KMS-11 (cell line): ENCODE measurements at regions not wholly inside any gene's neighbourhood (a gene's known extent, or its start where the extent isn't known, plus 50 kb on each side); places are given as distances from the start of the nearest gene placed in this dataset.
"Not testable (repeated sequence)": the region's sequence is repeated elsewhere in the genome, so short reads cannot be mapped to it uniquely, and the experiment has no call there.

Experiments used
- H2AFZ ChIP-seq: fragments of 200-600 bp; sonication (generic); 2 replicates; pipeline ENCODE4 v1.6.1; 2016; ENCODE audit warnings: antibody characterized with exemption, mixed run types, low read depth
- H3K27ac ChIP-seq: fragments of 200-600 bp; sonication (generic); 2 replicates; pipeline ENCODE4 v1.6.1; 2016; ENCODE audit warnings: mild to moderate bottlenecking, mixed run types
- H3K27me3 ChIP-seq: fragments of 200-600 bp; sonication (generic); 2 replicates; pipeline ENCODE4 v1.6.1; 2017; ENCODE audit warnings: mild to moderate bottlenecking, low read depth, mixed run types, moderate library complexity; ENCODE audit not compliant: insufficient read depth
- H3K36me3 ChIP-seq: fragments of 200-600 bp; sonication (generic); 2 replicates; pipeline ENCODE4 v1.6.1; 2017; ENCODE audit warnings: mild to moderate bottlenecking, mixed run types; ENCODE audit not compliant: insufficient read depth
- H3K4me1 ChIP-seq: fragments of 200-600 bp; sonication (generic); 2 replicates; pipeline ENCODE4 v1.6.1; 2016; ENCODE audit warnings: mild to moderate bottlenecking, low read depth, mixed run types; ENCODE audit not compliant: poor library complexity, severe bottlenecking
- H3K4me2 ChIP-seq: fragments of 200-600 bp; sonication (generic); 2 replicates; pipeline ENCODE4 v1.7.0; 2016; ENCODE audit warnings: mild to moderate bottlenecking, mixed run types
- H3K4me3 ChIP-seq: fragments of 200-600 bp; sonication (generic); IDR thresholded peaks from 2 replicates; pipeline ENCODE4 v1.6.1; 2017; ENCODE audit warnings: low read depth, low read length, mixed read lengths; ENCODE audit not compliant: insufficient read depth
- H3K79me2 ChIP-seq: fragments of 200-600 bp; sonication (generic); 2 replicates; pipeline ENCODE4 v1.6.1; 2016; ENCODE audit warnings: low read depth, mixed run types; ENCODE audit not compliant: insufficient read depth
- H3K9ac ChIP-seq: fragments of 200-600 bp; sonication (generic); 2 replicates; pipeline ENCODE4 v1.6.1; 2016; ENCODE audit warnings: mild to moderate bottlenecking, mixed run types
- H4K20me1 ChIP-seq: fragments of 200-600 bp; sonication (generic); 2 replicates; pipeline ENCODE4 v1.6.1; 2016; ENCODE audit warnings: mild to moderate bottlenecking, mixed run types; ENCODE audit not compliant: insufficient read depth
- CTCF ChIP-seq: fragments of 200-600 bp; sonication (generic); conservative IDR thresholded peaks from 2 replicates; pipeline ENCODE4 v1.6.1; 2017; ENCODE audit warnings: low read depth, mild to moderate bottlenecking, antibody characterized with exemption, low read length, moderate library complexity, mixed read lengths

DNA sequence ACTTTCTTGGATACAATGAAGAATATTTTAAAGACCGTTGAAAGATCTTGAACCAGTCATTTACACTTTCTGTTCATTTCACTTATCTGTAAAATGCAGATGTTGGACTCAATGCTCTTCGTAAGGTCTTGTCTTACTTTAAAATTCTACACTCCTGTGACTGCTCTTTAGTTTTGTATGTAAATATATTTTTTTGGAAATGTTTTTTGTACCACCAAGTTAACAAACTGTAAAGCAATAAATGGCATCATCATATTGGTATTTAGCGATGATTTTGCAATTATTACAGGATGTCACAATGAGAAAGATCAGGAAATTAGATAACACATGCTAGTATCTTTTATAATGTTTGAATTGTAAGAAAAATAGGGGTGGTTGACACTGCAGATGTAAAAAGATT, 80.8 kb upstream of the GNAQ start:
- no peak for TF ChIP-seq CTCF
- Histone ChIP-seq H3K9ac (no peak overlapping the region), H2AFZ (no peak overlapping the region), H3K36me3 (no peaks in the 10 kb centered on the region), H3K4me2 (no peak overlapping the region), H3K4me1 (no peaks in the 10 kb centered on the region), H4K20me1 (no peaks in the 10 kb centered on the region), H3K27me3 (no peaks in the 10 kb centered on the region), H3K27ac (no peak overlapping the region), H3K4me3 (no peak overlapping the region), H3K79me2 (no peaks in the 10 kb centered on the region)

- Histone ChIP-seq H3K27ac (no peak overlapping the region), H3K36me3 (no peaks in the 10 kb centered on the region), H3K4me3 (no peak overlapping the region), H2AFZ (no peak overlapping the region), H3K4me2 (no peak overlapping the region), H3K4me1 (no peaks in the 10 kb centered on the region), H3K27me3 (no peaks in the 10 kb centered on the region), H3K79me2 (no peaks in the 10 kb centered on the region), H4K20me1 (no peaks in the 10 kb centered on the region), H3K9ac (no peak overlapping the region)
- TF ChIP-seq CTCF = no peak
These were observed 80.4 kb upstream of the GNAQ start for GRCh38 chr9:78112004-78112403.

DNA sequence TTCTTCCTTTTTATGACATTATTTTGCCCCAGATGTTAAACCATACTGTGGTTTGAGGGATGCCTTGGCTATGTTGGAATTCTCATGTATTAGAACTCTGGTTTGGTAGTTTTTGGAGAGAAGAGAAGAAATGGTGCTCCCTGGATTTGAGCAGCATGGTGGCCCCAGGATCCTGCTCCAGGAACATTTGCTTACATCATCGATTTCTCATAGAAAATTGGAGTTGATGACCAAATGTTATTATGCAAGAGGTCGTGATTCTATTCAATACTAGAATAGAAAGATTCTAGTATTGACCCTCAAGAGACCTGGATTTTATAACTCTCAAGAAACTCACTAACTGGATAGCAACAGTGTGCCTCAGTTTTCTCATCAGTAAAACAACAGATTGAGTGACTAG, 77.5 kb upstream of the GNAQ start:
- Histone ChIP-seq H4K20me1 (no peaks in the 10 kb centered on the region), H3K4me2 (no peak overlapping the region), H3K4me3 (no peak overlapping the region), H3K27me3 (no peaks in the 10 kb centered on the region), H3K9ac (no peak overlapping the region), H3K27ac (no peak overlapping the region), H3K4me1 (no peaks in the 10 kb centered on the region), H3K36me3 (no peaks in the 10 kb centered on the region), H2AFZ (no peak overlapping the region), H3K79me2 (no peaks in the 10 kb centered on the region)
- no peak for TF ChIP-seq CTCF

GRCh38 chr9:78106586-78106985, 75.0 kb upstream of the GNAQ start:
- not testable (repeated sequence) for H3K79me2 ChIP-seq, H3K4me2 ChIP-seq, H3K4me3 ChIP-seq, H2AFZ ChIP-seq, H3K27ac ChIP-seq, H3K36me3 ChIP-seq, H3K9ac ChIP-seq, H3K4me1 ChIP-seq, H3K27me3 ChIP-seq, H4K20me1 ChIP-seq

DNA sequence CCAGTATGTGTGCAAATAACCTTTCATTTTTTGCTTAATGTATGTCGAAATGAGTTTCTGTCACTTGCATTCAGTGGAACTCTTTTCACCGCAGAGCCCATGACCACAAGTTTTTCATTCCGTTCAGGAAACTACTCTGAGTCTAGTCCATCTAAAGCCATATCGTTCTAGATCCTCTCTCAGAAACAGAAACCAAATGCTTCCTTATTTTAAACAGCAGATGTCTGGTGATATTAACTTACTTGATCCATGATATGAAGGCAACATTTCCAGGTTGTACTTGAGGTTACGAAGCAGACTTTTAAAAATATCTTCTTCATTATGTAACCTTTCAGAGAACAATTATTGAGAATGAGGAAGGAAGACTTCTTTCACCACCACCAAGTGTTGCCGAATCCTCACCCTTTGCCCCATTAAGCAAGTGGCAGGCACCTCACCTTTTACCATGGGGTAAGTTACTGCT, 72.4 kb upstream of the GNAQ start:
- no peak overlapping the region for H2AFZ ChIP-seq
- H3K4me3 ChIP-seq = no peak overlapping the region
- H4K20me1 ChIP-seq = no peaks in the 10 kb centered on the region
- TF ChIP-seq CTCF = no peak
- no peaks in the 10 kb centered on the region for H3K4me1 ChIP-seq
- H3K9ac ChIP-seq = no peak overlapping the region
- H3K36me3 ChIP-seq = no peaks in the 10 kb centered on the region
- no peaks in the 10 kb centered on the region for H3K27me3 ChIP-seq
- no peak overlapping the region for H3K4me2 ChIP-seq
- no peak overlapping the region for H3K27ac ChIP-seq
- H3K79me2 ChIP-seq = no peaks in the 10 kb centered on the region
